Right lobe of liver (tissue), 6 donors: ENCODE measurements at regions not wholly inside any gene's neighbourhood (a gene's known extent, or its start where the extent isn't known, plus 50 kb on each side); places are given as distances from the start of the nearest gene placed in this dataset.

Experiments used
- ATAC-seq, 4 donors: fragments of 200-7000 bp; cut with Tn5 transposase; one replicate each; pipeline ENCODE4 v1.9.1; 2020; ENCODE audit warnings: mild to moderate bottlenecking in 4 of 4, moderate library complexity in 4 of 4
- DNase-seq, 3 donors: peaks; one replicate each; pipeline ENCODE4 v3.0.0-alpha.2; 2020
- H3K27ac ChIP-seq, 3 donors: fragments of 200-600 bp; one replicate each; pipeline ENCODE4 v1.8.0; 2022
- H3K27me3 ChIP-seq, 2 donors: fragments of 200-600 bp; one replicate each; pipeline ENCODE4 v1.8.0; 2022
- H3K36me3 ChIP-seq, 4 donors: fragments of 200-600 bp; sonication (generic) in 1 of 4; one replicate each; pipeline versions ENCODE4 v1.5.1 to v1.8.0; 2017 to 2022; ENCODE audit warnings: control low read depth in 1 of 4
- H3K4me1 ChIP-seq, 4 donors: fragments of 200-600 bp; sonication (generic) in 1 of 4; one replicate each; pipeline versions ENCODE4 v1.5.1 to v1.8.0; 2017 to 2022; ENCODE audit warnings: control low read depth in 1 of 4
- H3K4me3 ChIP-seq, 3 donors: fragments of 200-600 bp; one replicate each; pipeline ENCODE4 v1.8.0; 2022
- H3K9me3 ChIP-seq, 4 donors: fragments of 200-600 bp; sonication (generic) in 1 of 4; one replicate each; pipeline versions ENCODE4 v1.5.1 to v1.8.0; 2017 to 2022; ENCODE audit warnings: control low read depth in 1 of 4
- CTCF ChIP-seq, 4 donors: fragments of 200-600 bp in 3 of 4; fragments of 450-650 bp in 1 of 4; IDR thresholded peaks; one replicate each; pipeline versions ENCODE4 v1.5.1 to v1.8.0; 2016 to 2022; ENCODE audit warnings: antibody characterized with exemption in 4 of 4, mild to moderate bottlenecking in 2 of 4
- POLR2A ChIP-seq: fragments of 450-650 bp; IDR thresholded peaks from one replicate; pipeline ENCODE4 v1.6.1; 2017; ENCODE audit warnings: antibody characterized with exemption, mild to moderate bottlenecking
- WGBS: methylation state at CpG from one replicate; pipeline ENCODE4 v1.1.6; 2018; ENCODE audit warnings: low coverage, low lambda C conversion rate; ENCODE audit not compliant: insufficient coverage; ENCODE audit errors: missing lambda C conversion rate; 5-methylcytosine and 5-hydroxymethylcytosine counted together
- intact Hi-C, 2 donors: fragments of 100-400 bp; cut with DNase I; formaldehyde crosslinking; loops; one replicate each; pipeline versions ENCODE4 v1.11.2 to v1.14.1; 2022
- donor health status: DM: no; HTN: yes; CAD: no.
- donor health status: DM: no; HTN: no; CAD: no.
- donor health status: DM: no; HTN: no; CAD: no.
- donor health status: DM: no; HTN: yes; CAD: no.
- donor health status: DM: no; HTN: yes; CAD: no.

- 33% methylated on average over 1 of the region's 4 CpGs for WGBS
- H3K27ac ChIP-seq: no peak overlapping the region
- no peaks in the 10 kb centered on the region for H3K36me3 ChIP-seq
- no peaks in the 10 kb centered on the region for H3K4me1 ChIP-seq
- no peak for TF ChIP-seq POLR2A
- no peak for TF ChIP-seq CTCF (IDR thresholded peaks at IDR 0.05)
- ATAC-seq (no peak), DNase-seq (no peak)
- H3K4me3 ChIP-seq: no peak overlapping the region
- no peaks in the 10 kb centered on the region for H3K27me3 ChIP-seq
- intact Hi-C loops: no loop called here
- H3K9me3 ChIP-seq: no peaks in the 10 kb centered on the region
Observed at GRCh38 chr7:42768045-42768444, 143.8 kb downstream of the C7orf25 start.

GRCh38 chr7:42766782-42767423 is 145.0 kb downstream of the C7orf25 start:
- Histone ChIP-seq H3K9me3 (no peaks in the 10 kb centered on the region), H3K27me3 (no peaks in the 10 kb centered on the region), H3K27ac (no peak overlapping the region), H3K4me1 (no peaks in the 10 kb centered on the region), H3K36me3 (no peaks in the 10 kb centered on the region), H3K4me3 (no peak overlapping the region)
- ATAC-seq: no peak
- intact Hi-C loops: no loop called here
- no peak for DNase-seq
- 42% methylated on average over 3 of the region's 3 CpGs for WGBS
- no peak for TF ChIP-seq POLR2A
- TF ChIP-seq CTCF (IDR thresholded peaks at IDR 0.05): no peak

- intact Hi-C loops: no loop called here
- ATAC-seq: no peak
- Histone ChIP-seq H3K27ac (no peak overlapping the region), H3K4me1 (no peaks in the 10 kb centered on the region), H3K4me3 (no peak overlapping the region), H3K36me3 (no peaks in the 10 kb centered on the region), H3K9me3 (no peaks in the 10 kb centered on the region), H3K27me3 (no peaks in the 10 kb centered on the region)
- WGBS: 38% methylated on average over 2 of the region's 2 CpGs
- TF ChIP-seq CTCF (IDR thresholded peaks at IDR 0.05) (no peak), POLR2A (no peak)
- DNase-seq: no peak
Observed at GRCh38 chr7:42765931-42766330, 145.9 kb downstream of the C7orf25 start.

- Histone ChIP-seq H3K4me3 (no peak overlapping the region), H3K4me1 (no peaks in the 10 kb centered on the region), H3K27me3 (no peaks in the 10 kb centered on the region), H3K27ac (no peak overlapping the region), H3K9me3 (no peaks in the 10 kb centered on the region), H3K36me3 (no peaks in the 10 kb centered on the region)
- WGBS: 55% methylated on average over 3 of the region's 6 CpGs
- ATAC-seq: no peak
- DNase-seq: no peak
- intact Hi-C loops: no loop called here
- no peak for TF ChIP-seq CTCF (IDR thresholded peaks at IDR 0.05)
- TF ChIP-seq POLR2A: no peak
Observed at GRCh38 chr7:42763137-42763551, 148.7 kb downstream of the C7orf25 start.

- 40% methylated on average over 1 of the region's 1 CpG for WGBS
- no peak overlapping the region for H3K4me3 ChIP-seq
- no peaks in the 10 kb centered on the region for H3K9me3 ChIP-seq
- H3K36me3 ChIP-seq: no peaks in the 10 kb centered on the region
- no peak for TF ChIP-seq POLR2A
- no peak for TF ChIP-seq CTCF (IDR thresholded peaks at IDR 0.05)
- DNase-seq: no peak
- ATAC-seq: no peak
- H3K27me3 ChIP-seq: no peaks in the 10 kb centered on the region
- H3K4me1 ChIP-seq: no peaks in the 10 kb centered on the region
- H3K27ac ChIP-seq: no peak overlapping the region
- intact Hi-C loops: no loop called here
Observed at GRCh38 chr7:42761486-42761885, 150.4 kb downstream of the C7orf25 start.
